Esophagus muscularis mucosa (tissue), 4 donors: ENCODE measurements at regions not wholly inside any gene's neighbourhood (a gene's known extent, or its start where the extent isn't known, plus 50 kb on each side); places are given as distances from the start of the nearest gene placed in this dataset.

Experiments used
- DNase-seq: peaks from one replicate; pipeline ENCODE4 v3.0.0-alpha.2; 2017; ENCODE audit errors: extremely low spot score
- H3K27ac ChIP-seq, 4 donors: fragments of 200-600 bp; sonication (generic); replicated peaks in 1 of 4; 1 replicate in 3 of 4; 2 replicates in 1 of 4; pipeline ENCODE4 v1.5.1; 2016 to 2019; ENCODE audit warnings: mild to moderate bottlenecking in 1 of 4
- H3K27me3 ChIP-seq, 4 donors: fragments of 200-600 bp; sonication (generic); one replicate each; pipeline versions ENCODE4 v1.5.1 to v1.6.0; 2016 to 2019
- H3K36me3 ChIP-seq, 4 donors: fragments of 200-600 bp; sonication (generic); one replicate each; pipeline ENCODE4 v1.5.1; 2016 to 2019
- H3K4me1 ChIP-seq, 4 donors: fragments of 200-600 bp; sonication (generic); one replicate each; pipeline ENCODE4 v1.5.1; 2016 to 2019
- H3K4me3 ChIP-seq, 4 donors: fragments of 200-600 bp; sonication (generic); 1 replicate in 2 of 4; 2 replicates in 2 of 4; pipeline ENCODE4 v1.5.1; 2016 to 2019; ENCODE audit warnings: mild to moderate bottlenecking in 4 of 4, moderate library complexity in 1 of 4
- H3K9me3 ChIP-seq, 4 donors: fragments of 200-600 bp; sonication (generic); 1 replicate in 3 of 4; 2 replicates in 1 of 4; pipeline ENCODE4 v1.5.1; 2016 to 2019
- CTCF ChIP-seq, 3 experiments: fragments of 200-600 bp in 2 of 3; fragments of 450-650 bp in 1 of 3; sonication (generic) in 2 of 3; IDR thresholded peaks; one replicate each; pipeline ENCODE4 v1.5.1; 2017 to 2019; ENCODE audit warnings: antibody characterized with exemption in 3 of 3, mild to moderate bottlenecking in 2 of 3, moderate library complexity in 1 of 3
- EP300 ChIP-seq: sonication (generic); formaldehyde crosslinking; IDR thresholded peaks from one replicate; pipeline ENCODE4 v1.6.1; 2017; ENCODE audit warnings: antibody characterized with exemption
- POLR2A ChIP-seq: fragments of 450-650 bp; IDR thresholded peaks from one replicate; pipeline ENCODE4 v1.6.1; 2017; ENCODE audit warnings: antibody characterized with exemption, moderate library complexity, mild to moderate bottlenecking, low read depth
- POLR2AphosphoS5 ChIP-seq, 2 donors: sonication (generic); formaldehyde crosslinking; IDR thresholded peaks; one replicate each; pipeline ENCODE4 v1.6.1; 2017; ENCODE audit warnings: antibody characterized with exemption in 2 of 2
- WGBS: methylation state at CpG from one replicate; pipeline ENCODE4 v1.1.5; 2018; 5-methylcytosine and 5-hydroxymethylcytosine counted together
- intact Hi-C: fragments of 100-400 bp; cut with DNase I; formaldehyde crosslinking; loops from one replicate; pipeline ENCODE4 v1.15.1; 2023

DNA sequence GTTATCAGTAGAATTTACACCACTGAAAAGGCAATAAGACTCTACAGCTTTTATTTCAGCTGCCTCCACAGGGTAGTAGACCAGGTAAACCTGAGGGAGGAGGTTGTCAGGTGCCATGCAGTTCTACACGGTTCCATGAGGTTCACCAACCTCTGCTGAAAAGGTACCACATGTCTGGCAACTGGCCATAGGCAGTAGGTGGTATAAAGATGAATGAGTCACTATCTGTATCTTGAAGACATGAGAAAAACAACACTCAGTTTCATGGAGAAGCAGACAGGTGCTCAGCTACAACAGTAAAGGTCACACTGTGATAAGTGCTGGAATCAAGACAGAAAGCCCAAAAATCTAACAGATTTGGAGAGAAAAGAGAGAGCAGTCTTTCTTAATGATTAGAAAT, 145.4 kb downstream of the PTGER3 start:
- Histone ChIP-seq H3K4me3 (no peak overlapping the region), H3K4me1 (no peaks in the 10 kb centered on the region), H3K27ac (no peak overlapping the region), H3K36me3 (no peaks in the 10 kb centered on the region), H3K27me3 (no peaks in the 10 kb centered on the region), H3K9me3 (no peaks in the 10 kb centered on the region)
- no peak for DNase-seq
- 64% methylated on average over 1 of the region's 1 CpG for WGBS
- TF ChIP-seq CTCF (IDR thresholded peaks at IDR 0.05) (no peak), POLR2AphosphoS5 (IDR thresholded peaks at IDR 0.05) (no peak), EP300 (no peak), POLR2A (no peak)
- intact Hi-C loops = no loop called here

DNA sequence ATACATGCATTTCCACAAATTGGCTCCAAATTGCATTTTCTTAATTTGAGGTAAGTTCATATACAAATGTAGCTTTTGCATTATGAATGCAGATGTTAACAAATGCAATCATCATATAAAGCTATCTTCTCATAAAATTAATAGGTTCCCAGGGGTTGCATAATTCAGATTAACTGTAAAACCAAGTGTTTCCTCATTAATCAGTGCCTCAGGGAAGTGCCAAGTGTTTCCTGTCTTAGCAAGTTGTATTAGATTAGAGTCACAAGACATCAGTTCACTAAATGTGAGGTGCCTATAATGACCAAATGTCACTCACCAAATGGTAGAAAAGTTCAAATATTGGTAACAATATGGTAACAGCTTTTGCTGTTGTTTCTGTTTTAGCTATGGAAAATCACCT, 140.8 kb downstream of the PTGER3 start:
- intact Hi-C loops = no loop called here
- no peak for DNase-seq
- TF ChIP-seq POLR2AphosphoS5 (IDR thresholded peaks at IDR 0.05) (no peak), EP300 (no peak), POLR2A (no peak), CTCF (IDR thresholded peaks at IDR 0.05) (no peak)
- Histone ChIP-seq H3K4me1 (no peaks in the 10 kb centered on the region), H3K27ac (no peak overlapping the region), H3K36me3 (no peaks in the 10 kb centered on the region), H3K27me3 (no peaks in the 10 kb centered on the region), H3K9me3 (no peaks in the 10 kb centered on the region), H3K4me3 (no peak overlapping the region)

GRCh38 chr1:70907563-70908310, 139.9 kb downstream of the PTGER3 start:
- intact Hi-C loops = no loop called here
- TF ChIP-seq CTCF (IDR thresholded peaks at IDR 0.05) (no peak), POLR2A (no peak), EP300 (no peak), POLR2AphosphoS5 (IDR thresholded peaks at IDR 0.05) (no peak)
- 84% methylated on average over 8 of the region's 8 CpGs for WGBS
- Histone ChIP-seq H3K4me3 (no peak overlapping the region), H3K4me1 (no peaks in the 10 kb centered on the region), H3K36me3 (no peaks in the 10 kb centered on the region), H3K27me3 (no peaks in the 10 kb centered on the region), H3K27ac (no peak overlapping the region), H3K9me3 (no peaks in the 10 kb centered on the region)
- DNase-seq = no peak

GRCh38 chr1:70909262-70909822, 138.3 kb downstream of the PTGER3 start:
- Histone ChIP-seq H3K4me3 (no peak overlapping the region), H3K36me3 (no peaks in the 10 kb centered on the region), H3K27me3 (no peaks in the 10 kb centered on the region), H3K9me3 (no peaks in the 10 kb centered on the region), H3K4me1 (no peaks in the 10 kb centered on the region), H3K27ac (no peak overlapping the region)
- intact Hi-C loops = no loop called here
- TF ChIP-seq POLR2A (no peak), POLR2AphosphoS5 (IDR thresholded peaks at IDR 0.05) (no peak), EP300 (no peak), CTCF (IDR thresholded peaks at IDR 0.05) (no peak)
- no peak for DNase-seq
- WGBS = 78% methylated on average over 3 of the region's 3 CpGs
